NAMALWA (cell line): ENCODE measurements at regions not wholly inside any gene's neighbourhood (a gene's known extent, or its start where the extent isn't known, plus 50 kb on each side); places are given as distances from the start of the nearest gene placed in this dataset.

Experiments used
- DNase-seq: peaks from one replicate; pipeline ENCODE4 v3.0.0-alpha.2; 2015; ENCODE audit warnings: low spot score

DNA sequence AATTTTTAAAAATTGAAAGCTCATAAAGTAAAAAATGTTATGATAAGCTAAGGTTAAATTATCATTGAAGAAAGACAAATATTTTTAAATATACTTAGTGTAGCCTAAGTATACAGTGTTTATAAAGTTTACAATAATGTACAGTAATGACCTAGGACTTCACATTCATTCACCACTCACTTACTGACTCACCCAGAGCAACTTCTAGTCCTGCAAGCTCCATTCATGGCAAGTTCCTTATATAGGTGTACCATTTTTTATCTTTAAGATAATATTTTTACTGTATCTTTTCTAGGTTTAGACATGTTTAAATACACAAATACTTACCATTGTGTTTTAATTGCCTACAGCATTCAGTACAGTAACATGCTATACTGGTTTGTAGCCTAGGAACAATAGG lies 112.3 kb upstream of the RADX start:
- no peak for DNase-seq

DNA sequence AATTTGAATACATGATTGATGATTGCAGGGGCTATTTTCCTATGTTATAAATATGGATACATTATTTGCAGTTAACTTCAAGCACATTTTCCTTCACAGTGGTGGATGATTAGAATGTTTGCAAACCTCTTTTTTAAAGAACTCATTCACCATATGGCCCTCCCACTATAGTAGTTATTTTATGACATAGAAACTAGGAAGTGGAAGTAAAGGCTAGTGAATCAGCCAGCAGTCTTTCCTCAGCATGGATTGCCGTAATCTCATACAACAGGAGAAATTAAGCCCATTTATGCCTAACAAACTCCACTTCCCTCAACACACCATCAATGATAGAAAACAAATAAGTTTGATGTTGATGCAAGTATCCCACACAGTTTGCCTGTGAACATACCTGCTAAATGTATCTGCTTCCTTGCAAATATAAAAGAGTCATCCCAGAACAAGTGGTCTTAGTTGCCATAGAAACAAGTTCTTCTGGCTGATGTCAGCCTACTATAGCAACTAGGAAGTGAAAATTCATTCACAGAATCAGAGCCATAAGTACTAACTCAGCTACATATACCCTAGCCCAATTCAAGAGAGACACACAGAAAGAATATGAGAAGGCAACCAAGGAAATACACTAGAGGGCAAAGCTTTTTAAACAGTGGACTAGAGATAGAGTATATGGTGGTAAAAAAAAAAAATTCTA lies 100.9 kb upstream of the RADX start:
- DNase-seq: no peak
